GM12891 (cell line): ENCODE measurements at regions not wholly inside any gene's neighbourhood (a gene's known extent, or its start where the extent isn't known, plus 50 kb on each side); places are given as distances from the start of the nearest gene placed in this dataset.

Experiments used
- DNase-seq: peaks from one replicate; pipeline ENCODE4 v3.0.0; 2011; ENCODE audit warnings: low spot score; ENCODE audit not compliant: insufficient read length
- FAIRE-seq: peaks from 2 replicates; lab custom pipeline; 2011; peaks lifted over from hg19 to GRCh38; lab: Jason Lieb, UNC
- PAX5 ChIP-seq: IDR thresholded peaks from 2 replicates; pipeline ENCODE4 v1.6.1; 2011; ENCODE audit warnings: low read length, moderate library complexity, mild to moderate bottlenecking; ENCODE audit not compliant: insufficient read depth, severe bottlenecking
- POLR2A ChIP-seq: IDR thresholded peaks from 2 replicates; pipeline ENCODE4 v1.6.1; 2011; ENCODE audit warnings: low read depth, low read length, control low read depth
- POLR2AphosphoS5 ChIP-seq: IDR thresholded peaks from 2 replicates; pipeline ENCODE4 v1.6.1; 2011; ENCODE audit warnings: low read depth, low read length, control low read depth
- POU2F2 ChIP-seq: IDR thresholded peaks from 2 replicates; pipeline ENCODE4 v1.6.1; 2011; ENCODE audit warnings: low read depth, mild to moderate bottlenecking, control low read depth, low read length, moderate library complexity
- SPI1 ChIP-seq: IDR thresholded peaks from 2 replicates; pipeline ENCODE4 v1.6.1; 2011; ENCODE audit warnings: low read depth, low read length, control low read depth
- TAF1 ChIP-seq: IDR thresholded peaks from 2 replicates; pipeline ENCODE4 v1.6.1; 2011; ENCODE audit warnings: low read depth, low read length, control low read depth

GRCh38 chr1:82870332-82870731 lies 1069.6 kb downstream of the ADGRL2 start:
- FAIRE-seq: no peak
- no peak for TF ChIP-seq POU2F2
- no peak for TF ChIP-seq POLR2A
- TF ChIP-seq SPI1: no peak
- no peak for TF ChIP-seq TAF1
- no peak for DNase-seq

- DNase-seq (no peak), FAIRE-seq (no peak)
- TF ChIP-seq SPI1 (no peak), POLR2AphosphoS5 (no peak), POU2F2 (no peak), PAX5 (no peak), TAF1 (no peak)
These were observed 1067.0 kb downstream of the ADGRL2 start for GRCh38 chr1:82867781-82868180.

GRCh38 chr1:82861749-82862148 lies 1061.0 kb downstream of the ADGRL2 start:
- no peak for FAIRE-seq
- TF ChIP-seq POLR2AphosphoS5 (no peak), PAX5 (no peak), POU2F2 (no peak), TAF1 (no peak), SPI1 (no peak), POLR2A (no peak)
- DNase-seq: no peak

GRCh38 chr1:82858031-82858430 lies 1057.3 kb downstream of the ADGRL2 start:
- FAIRE-seq: no peak
- TF ChIP-seq POU2F2 (no peak), TAF1 (no peak), SPI1 (no peak), POLR2A (no peak), POLR2AphosphoS5 (no peak), PAX5 (no peak)
- DNase-seq: no peak

GRCh38 chr1:82849460-82849859 lies 1048.7 kb downstream of the ADGRL2 start:
- DNase-seq: no peak
- no peak for TF ChIP-seq SPI1
- FAIRE-seq: no peak

GRCh38 chr1:82848043-82848442 lies 1047.3 kb downstream of the ADGRL2 start:
- TF ChIP-seq TAF1 (no peak), PAX5 (no peak), POLR2AphosphoS5 (no peak), POLR2A (no peak), POU2F2 (no peak), SPI1 (no peak)
- DNase-seq (no peak), FAIRE-seq (no peak)

GRCh38 chr1:82845866-82846265 lies 1045.1 kb downstream of the ADGRL2 start:
- DNase-seq: no peak
- TF ChIP-seq POLR2A (no peak), POU2F2 (no peak), TAF1 (no peak), POLR2AphosphoS5 (no peak), SPI1 (no peak), PAX5 (no peak)

GRCh38 chr1:82844911-82845827 lies 1044.4 kb downstream of the ADGRL2 start:
- no peak for DNase-seq
- TF ChIP-seq SPI1 (no peak), TAF1 (no peak), POLR2A (no peak), PAX5 (no peak), POLR2AphosphoS5 (no peak), POU2F2 (no peak)
- no peak for FAIRE-seq

More at GRCh38 chr1:82845866-82846265, 1045.1 kb downstream of the ADGRL2 start:
- no peak for FAIRE-seq

GRCh38 chr1:82844447-82844846 lies 1043.7 kb downstream of the ADGRL2 start:
- no peak for FAIRE-seq
- TF ChIP-seq POLR2AphosphoS5 (no peak), SPI1 (no peak), POLR2A (no peak), PAX5 (no peak), TAF1 (no peak), POU2F2 (no peak)
- no peak for DNase-seq

- DNase-seq: no peak
- no peak for FAIRE-seq
- no peak for TF ChIP-seq TAF1
- TF ChIP-seq POU2F2: no peak
- TF ChIP-seq PAX5: no peak
- no peak for TF ChIP-seq SPI1
- TF ChIP-seq POLR2AphosphoS5: no peak
- TF ChIP-seq POLR2A: no peak
These were observed 1043.1 kb downstream of the ADGRL2 start for GRCh38 chr1:82843876-82844275.

- TF ChIP-seq TAF1 (no peak), POLR2AphosphoS5 (no peak), POU2F2 (no peak), SPI1 (no peak), POLR2A (no peak), PAX5 (no peak)
- DNase-seq (no peak), FAIRE-seq (no peak)
These were observed 1039.5 kb downstream of the ADGRL2 start for GRCh38 chr1:82840192-82840591.
